B cell (primary cell): ENCODE measurements at regions not wholly inside any gene's neighbourhood (a gene's known extent, or its start where the extent isn't known, plus 50 kb on each side); places are given as distances from the start of the nearest gene placed in this dataset.

ENCODE experiments used
- ATAC-seq: fragments of 200-7000 bp; cut with Tn5 transposase; one replicate; pipeline ENCODE4 v1.10.0; 2021; ENCODE audit warnings: low read depth, mild to moderate bottlenecking, moderate number of reproducible peaks, moderate library complexity
- CTCF ChIA-PET: fragments of 350-600 bp; sonication (Branson Sonifier 250); formaldehyde crosslinking; loops from one replicate; lab custom pipeline; 2021; ENCODE audit warnings: antibody characterized with exemption, inconsistent platforms; lab: Charles Lee
- POLR2A ChIA-PET: fragments of 350-600 bp; sonication (Branson Sonifier 250); formaldehyde crosslinking; loops from one replicate; lab custom pipeline; 2021; ENCODE audit warnings: antibody characterized with exemption; lab: Charles Lee
- DNase-seq: peaks from one replicate; pipeline ENCODE4 v3.0.0; 2013
- H2AFZ ChIP-seq: 2 replicates; pipeline ENCODE4 v1.6.1; 2012; ENCODE audit warnings: mild to moderate bottlenecking, low read depth, low read length; ENCODE audit not compliant: insufficient read depth, poor library complexity, severe bottlenecking
- H3K27ac ChIP-seq, 2 donors: 1 replicate in 1 of 2; 2 replicates in 1 of 2; pipeline ENCODE4 v1.5.1; 2012 to 2013; ENCODE audit warnings: low read length in 2 of 2, mild to moderate bottlenecking in 2 of 2, moderate library complexity in 1 of 2
- H3K27me3 ChIP-seq, 4 experiments: fragments of 200-600 bp in 1 of 4; sonication (generic) in 1 of 4; replicated peaks in 1 of 4; 1 replicate in 2 of 4; 2 replicates in 2 of 4; pipeline versions ENCODE4 v1.6.1 to v1.7.0; 2013 to 2016; ENCODE audit warnings: low read length in 3 of 4, mild to moderate bottlenecking in 2 of 4, mixed read lengths in 1 of 4, moderate library complexity in 1 of 4; ENCODE audit not compliant: insufficient read depth in 4 of 4, control insufficient read depth in 3 of 4; ENCODE audit errors: control extremely low read depth in 1 of 4
- H3K36me3 ChIP-seq, 2 experiments: replicated peaks in 1 of 2; 1 replicate in 1 of 2; 2 replicates in 1 of 2; pipeline versions ENCODE4 v1.6.1 to v1.7.1; 2013; ENCODE audit warnings: low read length in 1 of 2; ENCODE audit not compliant: insufficient read depth in 2 of 2, control insufficient read depth in 1 of 2; ENCODE audit errors: control extremely low read depth in 1 of 2, extremely low read depth in 1 of 2
- H3K4me1 ChIP-seq, 2 donors: fragments of 200-600 bp in 1 of 2; sonication (generic) in 1 of 2; 1 replicate in 1 of 2; 2 replicates in 1 of 2; pipeline versions ENCODE4 v1.5.1 to v1.6.1; 2013 to 2017; ENCODE audit warnings: low read length in 2 of 2; ENCODE audit not compliant: control insufficient read depth in 2 of 2, insufficient read depth in 2 of 2
- H3K4me2 ChIP-seq: replicated peaks from 2 replicates; pipeline ENCODE3; 2012; ENCODE audit warnings: mild to moderate bottlenecking, low read depth, low read length; ENCODE audit not compliant: poor library complexity, severe bottlenecking
- H3K4me3 ChIP-seq, 5 experiments: fragments of 200-600 bp in 1 of 5; sonication (generic) in 1 of 5; 1 replicate in 3 of 5; 2 replicates in 2 of 5; pipeline versions ENCODE4 v1.5.1 to v1.7.0; 2011 to 2016; ENCODE audit warnings: low read length in 4 of 5, mild to moderate bottlenecking in 4 of 5, low read depth in 2 of 5, control low read depth in 1 of 5, moderate library complexity in 1 of 5; ENCODE audit not compliant: insufficient read depth in 1 of 5; ENCODE audit errors: control extremely low read depth in 1 of 5, extremely low read depth in 1 of 5
- H3K79me2 ChIP-seq: fragments of 200-600 bp; sonication (generic); one replicate; pipeline ENCODE4 v1.6.0; 2016; ENCODE audit warnings: low read length; ENCODE audit not compliant: control insufficient read depth, insufficient read depth
- H3K9ac ChIP-seq: fragments of 200-600 bp; sonication (generic); 2 replicates; pipeline ENCODE4 v1.6.1; 2017; ENCODE audit warnings: mild to moderate bottlenecking, low read length, moderate library complexity
- H3K9me3 ChIP-seq, 3 donors: one replicate each; pipeline versions ENCODE4 v1.6.1 to v1.7.1; 2013; ENCODE audit warnings: low read length in 2 of 3; ENCODE audit not compliant: control insufficient read depth in 2 of 3, insufficient read depth in 1 of 3; ENCODE audit errors: control extremely low read depth in 1 of 3
- H4K20me1 ChIP-seq: 2 replicates; pipeline ENCODE4 v1.6.0; 2012; ENCODE audit warnings: mild to moderate bottlenecking, low read length; ENCODE audit not compliant: insufficient read depth, control insufficient read depth, poor library complexity, severe bottlenecking
- H3K27ac Mint-ChIP-seq: one replicate; pipeline ENCODE4 v1.8.0; 2021; ENCODE audit warnings: mixed read lengths
- H3K27me3 Mint-ChIP-seq: one replicate; pipeline ENCODE4 v1.8.0; 2021; ENCODE audit warnings: mixed read lengths
- H3K4me1 Mint-ChIP-seq: one replicate; pipeline ENCODE4 v1.8.0; 2021; ENCODE audit warnings: mixed read lengths
- H3K4me3 Mint-ChIP-seq: one replicate; pipeline ENCODE4 v1.8.0; 2021; ENCODE audit warnings: mixed read lengths
- H3K9me3 Mint-ChIP-seq: one replicate; pipeline ENCODE4 v1.8.0; 2022; ENCODE audit warnings: mixed read lengths; ENCODE audit not compliant: insufficient read depth
- EZH2 ChIP-seq: IDR thresholded peaks from 2 replicates; pipeline ENCODE4 v1.6.1; 2012; ENCODE audit warnings: borderline replicate concordance, low read depth, mild to moderate bottlenecking, moderate library complexity, low read length; ENCODE audit not compliant: insufficient read depth, poor library complexity, severe bottlenecking
- WGBS: methylation state at CpG from one replicate; pipeline ENCODE4 v1.1.5; 2013; ENCODE audit warnings: missing lambda C conversion rate; ENCODE audit not compliant: insufficient coverage; 5-methylcytosine and 5-hydroxymethylcytosine counted together
- intact Hi-C: fragments of 100-400 bp; cut with micrococcal nuclease; formaldehyde crosslinking; loops from one replicate; pipeline ENCODE4 v1.10.0; 2022
- TF ChIP-seq, protein P1 (sequence below): fragments of 200-600 bp; IDR thresholded peaks from one replicate; pipeline ENCODE4 v1.8.0; 2022; ENCODE audit warnings: antibody characterized with exemption, mild to moderate bottlenecking

DNA sequence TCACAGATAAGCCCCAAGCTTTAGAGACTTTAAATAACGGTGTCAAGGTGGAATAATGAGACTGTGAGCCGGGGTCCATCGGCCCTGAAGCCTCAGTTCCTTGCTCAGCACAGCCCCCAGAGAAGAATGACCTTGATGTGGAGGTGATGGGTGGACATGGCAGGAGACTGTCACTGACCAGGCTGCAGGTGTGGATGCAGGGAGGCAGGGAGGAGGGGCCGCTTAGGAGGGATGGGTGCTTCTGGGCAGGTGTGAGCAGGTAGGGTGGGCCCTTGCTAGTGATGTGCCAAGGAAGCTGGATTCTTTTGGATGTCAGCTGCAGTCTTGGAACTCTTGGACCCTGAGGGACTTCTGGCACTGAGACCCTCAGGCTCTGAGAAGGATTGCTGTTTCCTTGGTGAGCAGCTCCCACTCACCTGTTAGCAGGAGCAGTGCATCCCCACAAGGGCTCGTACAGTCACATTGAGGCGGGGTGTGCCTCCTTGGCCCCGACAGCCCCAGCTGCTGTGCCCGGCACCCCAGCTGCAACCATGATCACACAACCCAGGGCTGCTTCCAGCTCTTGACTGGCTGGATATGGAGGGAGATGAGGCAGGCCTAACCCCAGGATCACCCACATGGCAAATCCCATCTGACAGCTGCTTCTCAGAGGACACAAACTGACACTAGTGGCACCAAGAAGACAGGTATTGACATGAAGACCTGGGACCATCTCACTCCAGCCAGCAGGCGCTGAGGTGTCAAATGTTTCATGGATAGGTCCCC lies 209.8 kb upstream of the HDAC4 start:
- Mint-ChIP-seq H3K27ac (no peak overlapping the region), H3K4me1 (no peaks in the 10 kb centered on the region), H3K9me3 (no peaks in the 10 kb centered on the region), H3K27me3 (peaks cover 8% of the 10 kb centered on the region), H3K4me3 (no peak overlapping the region)
- ChIA-PET POLR2A (no interaction called here), CTCF (no interaction called here)
- Histone ChIP-seq H3K36me3 (no peaks in the 10 kb centered on the region), H3K9me3 (peaks cover 0 to 4% (median 0%) of the 10 kb centered on the region in 3 donors), H4K20me1 (no peaks in the 10 kb centered on the region), H2AFZ (no peak overlapping the region), H3K4me3 (no peak overlapping the region), H3K27me3 (no peaks in the 10 kb centered on the region), H3K79me2 (no peaks in the 10 kb centered on the region), H3K27ac (no peak overlapping the region), H3K9ac (no peak overlapping the region), H3K4me2 (no peak overlapping the region), H3K4me1 (no peaks in the 10 kb centered on the region)
- ATAC-seq, result no peak
- no peak for TF ChIP-seq EZH2
- TF ChIP-seq, protein P1, sequence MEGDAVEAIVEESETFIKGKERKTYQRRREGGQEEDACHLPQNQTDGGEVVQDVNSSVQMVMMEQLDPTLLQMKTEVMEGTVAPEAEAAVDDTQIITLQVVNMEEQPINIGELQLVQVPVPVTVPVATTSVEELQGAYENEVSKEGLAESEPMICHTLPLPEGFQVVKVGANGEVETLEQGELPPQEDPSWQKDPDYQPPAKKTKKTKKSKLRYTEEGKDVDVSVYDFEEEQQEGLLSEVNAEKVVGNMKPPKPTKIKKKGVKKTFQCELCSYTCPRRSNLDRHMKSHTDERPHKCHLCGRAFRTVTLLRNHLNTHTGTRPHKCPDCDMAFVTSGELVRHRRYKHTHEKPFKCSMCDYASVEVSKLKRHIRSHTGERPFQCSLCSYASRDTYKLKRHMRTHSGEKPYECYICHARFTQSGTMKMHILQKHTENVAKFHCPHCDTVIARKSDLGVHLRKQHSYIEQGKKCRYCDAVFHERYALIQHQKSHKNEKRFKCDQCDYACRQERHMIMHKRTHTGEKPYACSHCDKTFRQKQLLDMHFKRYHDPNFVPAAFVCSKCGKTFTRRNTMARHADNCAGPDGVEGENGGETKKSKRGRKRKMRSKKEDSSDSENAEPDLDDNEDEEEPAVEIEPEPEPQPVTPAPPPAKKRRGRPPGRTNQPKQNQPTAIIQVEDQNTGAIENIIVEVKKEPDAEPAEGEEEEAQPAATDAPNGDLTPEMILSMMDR, result no peak
- 90% methylated on average over 8 of the region's 9 CpGs for WGBS
- intact Hi-C loops, result no loop called here
- DNase-seq, result no peak

DNA sequence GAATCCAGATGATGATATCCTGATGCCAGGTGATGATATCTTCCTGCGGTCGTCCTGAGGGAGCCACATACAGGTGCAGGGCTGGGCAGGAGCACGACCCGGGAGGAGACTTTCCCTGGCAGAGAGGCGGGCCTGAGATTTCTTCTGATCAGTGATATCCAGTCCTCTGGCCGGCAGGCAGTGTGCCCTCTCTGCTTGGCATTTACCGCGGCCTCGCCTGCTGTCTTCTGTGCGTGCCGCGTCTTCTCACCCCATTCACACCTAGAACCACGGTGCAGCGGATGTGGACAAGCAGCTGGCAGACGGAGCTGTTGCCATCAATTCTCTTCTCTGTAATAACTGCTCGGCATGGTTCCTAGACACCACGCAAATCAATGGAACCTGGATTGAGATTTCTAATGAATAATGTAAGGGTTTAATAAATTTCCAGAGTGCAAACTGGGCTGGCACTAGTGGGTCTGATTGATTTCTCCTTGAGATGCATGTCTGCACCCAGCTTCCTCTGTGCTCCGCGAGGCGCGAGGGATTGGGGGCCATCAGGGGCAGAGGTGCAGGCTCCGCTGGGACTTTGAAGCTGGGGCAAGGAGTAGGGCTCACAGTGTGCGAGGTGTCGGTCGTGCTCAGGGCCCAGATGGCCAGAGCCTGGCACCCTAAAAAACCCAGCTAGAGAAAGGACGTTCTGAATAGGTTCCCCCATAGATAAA lies 208.9 kb upstream of the HDAC4 start:
- H3K4me3 ChIP-seq, result no peak overlapping the region
- H2AFZ ChIP-seq, result no peak overlapping the region
- H3K36me3 ChIP-seq, result no peaks in the 10 kb centered on the region
- H3K4me2 ChIP-seq, result no peak overlapping the region
- H3K27me3 Mint-ChIP-seq, result peaks cover 8% of the 10 kb centered on the region
- H3K4me3 Mint-ChIP-seq, result no peak overlapping the region
- no peaks in the 10 kb centered on the region for H3K4me1 Mint-ChIP-seq
- H3K9me3 ChIP-seq, result peaks cover 0 to 4% (median 0%) of the 10 kb centered on the region in 3 donors
- TF ChIP-seq, protein P1, result no peak
- intact Hi-C loops, result no loop called here
- 91% methylated on average over 23 of the region's 26 CpGs for WGBS
- H3K9ac ChIP-seq, result no peak overlapping the region
- DNase-seq (no peak), ATAC-seq (no peak)
- no peaks in the 10 kb centered on the region for H3K27me3 ChIP-seq
- H4K20me1 ChIP-seq, result no peaks in the 10 kb centered on the region
- H3K9me3 Mint-ChIP-seq, result no peaks in the 10 kb centered on the region
- no peaks in the 10 kb centered on the region for H3K4me1 ChIP-seq
- POLR2A ChIA-PET, result no interaction called here
- H3K27ac Mint-ChIP-seq, result no peak overlapping the region
- H3K79me2 ChIP-seq, result no peaks in the 10 kb centered on the region
- CTCF ChIA-PET, result no interaction called here
- no peak overlapping the region for H3K27ac ChIP-seq
